ENCODE measurements at regions not wholly inside any gene's neighbourhood (a gene's known extent, or its start where the extent isn't known, plus 50 kb on each side); places are given as distances from the start of the nearest gene placed in this dataset.
A peak's percentile ranks its signal among the peaks of the same experiment; 100 is the strongest.
"Not testable (repeated sequence)": the region's sequence is repeated elsewhere in the genome, so short reads cannot be mapped to it uniquely, and the experiment has no call there.

GRCh38 chr1:176396604-176397395, 66.2 kb upstream of the PAPPA2 start:
- DNase-seq, result not testable (repeated sequence)

DNA sequence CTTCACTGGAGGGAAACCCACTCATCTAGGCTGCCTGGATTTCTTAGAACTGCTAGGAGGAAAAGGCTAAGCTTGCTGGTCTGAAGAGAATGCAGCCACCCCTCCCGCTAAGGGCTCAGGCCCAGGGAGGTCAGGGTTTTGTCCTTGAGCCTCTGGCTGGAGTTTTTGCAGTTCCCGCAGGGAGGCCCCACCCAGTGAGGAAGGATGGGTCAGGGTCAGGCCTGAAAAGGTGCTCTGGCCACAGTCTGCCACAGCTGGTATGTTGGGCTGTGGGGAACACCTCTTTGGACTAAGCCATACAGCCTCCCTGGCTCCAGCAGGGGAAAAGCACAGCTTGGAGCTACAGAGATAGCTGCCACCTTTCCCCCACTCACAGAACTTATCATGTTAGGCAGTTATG, 71.4 kb upstream of the PAPPA2 start:
- DNase-seq, result no peak

GRCh38 chr1:176384841-176385240, 78.1 kb upstream of the PAPPA2 start:
- no peak for DNase-seq

DNA sequence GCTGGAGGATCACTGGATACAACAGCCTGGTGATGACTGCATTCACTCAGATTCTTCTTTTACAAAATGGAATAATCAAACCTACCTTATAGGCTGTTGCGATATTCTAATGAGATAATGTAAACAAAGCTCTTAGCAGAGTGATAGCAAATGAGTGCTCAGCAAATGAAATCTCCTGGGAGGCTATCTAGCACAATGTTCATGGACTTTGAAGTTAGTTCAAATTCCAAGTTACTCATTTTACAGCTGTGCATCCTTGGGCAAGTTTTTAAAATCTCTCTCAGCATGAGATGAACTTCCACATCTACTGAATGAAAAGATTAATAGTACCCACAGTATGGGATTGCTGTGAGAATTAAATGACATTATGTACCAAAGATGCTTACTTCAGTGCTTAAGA, 80.8 kb upstream of the PAPPA2 start:
- DNase-seq, result no peak

- no peak for DNase-seq
Measured at GRCh38 chr1:176379626-176380339, 83.2 kb upstream of the PAPPA2 start.

DNA sequence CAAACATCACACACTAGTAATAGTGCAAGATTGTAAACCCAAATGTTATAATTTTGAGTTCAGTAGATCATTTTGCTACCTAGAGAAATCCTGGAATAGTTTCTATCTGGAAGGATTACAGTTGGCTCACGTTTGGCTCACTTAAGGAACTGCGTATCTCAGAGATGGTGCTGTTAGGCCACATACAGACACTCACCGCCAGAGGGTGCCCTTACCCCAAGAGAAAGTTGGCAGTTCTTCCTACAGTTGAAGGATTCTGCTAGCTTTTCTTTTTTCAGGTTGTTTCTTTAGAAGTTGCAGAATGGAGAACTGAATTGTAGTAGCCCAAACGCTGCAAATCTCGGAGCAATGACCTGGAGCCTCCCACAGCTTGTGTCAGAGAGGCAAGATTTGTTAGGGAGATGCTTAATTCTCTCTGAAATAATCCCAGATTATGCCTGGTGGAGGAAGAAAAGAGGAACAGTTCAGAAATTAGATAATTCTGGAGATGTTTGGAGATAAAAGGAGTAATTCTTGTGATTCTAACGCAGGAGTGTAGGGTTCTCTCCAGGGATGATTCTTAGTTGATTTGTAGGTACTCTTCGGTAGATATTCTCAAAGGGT, 87.9 kb upstream of the PAPPA2 start:
- DNase-seq, result peak; percentile 67

DNA sequence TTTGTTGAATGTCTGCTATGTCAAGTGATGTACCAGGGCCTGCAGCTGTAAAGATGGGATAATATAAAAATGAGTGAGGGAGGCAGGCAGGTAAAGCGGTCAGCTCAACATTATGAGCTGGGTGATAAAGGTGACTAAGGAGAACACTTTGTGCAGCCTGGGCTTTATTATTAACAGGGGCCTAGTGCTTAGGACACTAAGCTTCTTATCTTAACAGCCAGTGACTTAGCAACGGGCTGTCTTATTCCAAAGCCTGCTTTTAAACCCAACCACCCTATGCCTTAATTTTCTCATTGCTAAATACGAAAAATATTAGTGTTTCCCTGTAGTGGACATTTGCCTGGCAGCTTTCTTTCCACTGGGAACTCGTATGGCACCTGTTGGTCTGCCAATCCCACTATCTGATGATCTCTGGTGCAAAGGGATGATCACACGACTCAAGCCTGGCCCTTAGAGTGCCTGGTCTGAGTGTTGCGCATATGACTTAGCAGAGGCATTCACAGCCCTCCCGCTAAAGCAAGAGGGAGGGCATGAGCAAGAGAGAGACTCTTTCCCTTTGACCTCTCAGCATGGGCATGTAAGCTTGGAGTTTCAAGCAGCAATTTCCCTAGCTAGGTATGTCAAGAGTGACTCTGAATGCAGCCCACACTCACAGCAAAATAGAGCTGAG, 98.6 kb upstream of the PAPPA2 start:
- no peak for DNase-seq

GRCh38 chr1:176349135-176349715, 113.8 kb upstream of the PAPPA2 start:
- DNase-seq, result not testable (repeated sequence)

DNA sequence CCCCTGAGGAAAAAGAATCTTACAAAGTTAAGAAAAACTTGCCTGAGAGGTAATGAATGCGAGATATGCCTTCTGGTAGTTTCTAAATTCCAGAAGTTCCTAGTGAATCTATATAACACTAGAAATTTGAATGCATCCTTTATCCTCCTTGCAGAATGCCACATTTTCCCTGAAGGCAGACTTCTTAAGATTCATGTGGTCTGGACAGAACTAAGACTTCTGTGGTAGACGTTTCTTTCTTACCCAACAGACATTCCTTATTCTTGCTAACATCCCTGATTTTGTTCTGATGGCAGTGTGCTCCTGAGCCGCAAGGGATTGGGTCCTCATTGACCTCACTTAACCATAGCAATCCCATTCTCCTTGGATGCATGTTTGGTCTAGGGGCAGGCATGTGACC, 121.3 kb upstream of the PAPPA2 start:
- no peak for DNase-seq

DNA sequence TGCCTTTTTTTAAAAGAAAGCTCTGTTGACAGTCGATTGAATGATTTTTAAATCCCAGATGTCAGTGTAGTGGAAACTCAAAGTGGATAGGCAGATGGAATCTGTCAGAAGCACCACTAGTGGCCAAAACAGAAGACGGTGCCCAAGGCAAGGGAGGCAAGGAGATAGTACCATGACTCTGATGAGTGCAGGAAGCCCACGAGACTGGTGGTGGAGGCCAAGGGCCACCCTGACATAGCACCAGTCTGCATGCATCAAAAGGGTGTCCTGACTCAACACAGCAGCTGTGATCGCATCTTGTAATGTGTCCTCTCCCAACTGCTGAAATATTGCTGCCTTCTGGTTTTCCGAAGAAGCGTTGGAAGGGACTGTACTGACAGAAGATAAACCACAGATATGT, 124.1 kb upstream of the PAPPA2 start:
- DNase-seq, result no peak

DNA sequence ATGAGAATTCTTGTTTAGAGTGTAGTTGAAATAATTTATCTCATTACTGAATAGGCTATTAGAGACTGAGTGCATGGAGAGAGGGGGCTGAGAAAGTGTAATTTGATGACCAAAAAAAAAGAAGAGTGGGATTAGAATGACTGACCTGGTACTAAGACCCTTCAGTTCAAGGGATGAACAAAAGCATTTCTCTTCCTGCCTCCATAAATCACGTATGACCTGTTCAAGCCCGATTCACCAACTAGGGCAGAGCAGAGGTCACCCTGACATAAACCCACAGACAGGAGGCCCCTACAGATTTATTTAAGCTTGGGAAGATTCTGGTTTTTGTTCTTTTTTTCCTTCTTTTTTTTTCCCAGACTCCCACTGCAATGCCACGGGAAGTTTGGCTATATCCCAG, 123.7 kb upstream of the COP1 start:
- DNase-seq, result no peak

DNA sequence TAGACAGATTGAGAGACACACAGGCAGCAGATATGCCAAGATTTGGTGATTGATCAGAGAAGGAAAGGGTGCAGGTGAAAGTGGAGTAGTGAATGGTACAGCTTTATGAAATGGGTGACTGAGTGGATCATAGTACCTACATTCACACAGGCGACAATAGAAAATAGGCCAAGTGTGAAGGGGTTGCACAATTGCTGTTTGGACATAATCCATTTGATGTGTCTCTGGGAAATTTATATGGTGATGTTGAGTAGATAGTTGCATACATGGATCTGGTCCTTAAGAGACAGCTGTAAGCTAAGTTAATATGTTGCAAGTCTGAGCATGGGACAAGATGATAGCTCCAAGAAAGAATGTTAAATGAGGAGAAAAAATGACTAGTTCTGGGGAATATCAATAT, 118.6 kb upstream of the COP1 start:
- no peak for DNase-seq

DNA sequence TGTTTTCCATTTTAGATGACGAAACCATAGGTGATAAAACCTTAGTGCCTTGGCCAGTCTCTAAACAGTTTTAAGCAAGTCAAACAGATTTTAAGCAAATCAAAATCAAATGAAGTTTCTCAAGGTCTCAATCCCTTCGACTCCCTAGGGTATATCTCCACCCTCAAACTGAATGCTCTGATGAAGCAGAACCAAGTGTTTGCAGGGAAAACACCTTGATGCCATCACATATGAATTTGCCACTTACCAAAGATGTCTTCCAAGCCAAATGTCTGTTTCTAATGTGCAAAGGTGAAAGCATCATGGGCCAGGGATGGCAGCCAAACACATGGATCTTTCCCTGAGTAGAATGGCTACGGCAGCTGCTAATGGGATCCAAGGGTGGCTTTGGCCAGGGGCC, 116.4 kb upstream of the COP1 start:
- no peak for DNase-seq

- no peak for DNase-seq
Measured at GRCh38 chr1:176315519-176316220, 108.6 kb upstream of the COP1 start.

GRCh38 chr1:176296602-176297001, 89.5 kb upstream of the COP1 start:
- DNase-seq, result not testable (repeated sequence)

GRCh38 chr1:176285996-176286395, 78.9 kb upstream of the COP1 start:
- DNase-seq, result no peak

- no peak for DNase-seq
Measured at GRCh38 chr1:176271572-176271971, 64.5 kb upstream of the COP1 start.
